Brain microvascular endothelial cell (primary cell): ENCODE measurements at regions not wholly inside any gene's neighbourhood (a gene's known extent, or its start where the extent isn't known, plus 50 kb on each side); places are given as distances from the start of the nearest gene placed in this dataset.

Source experiments
- DNase-seq: peaks from one replicate; pipeline ENCODE4 v3.0.0-alpha.2; 2020
- H3K27ac ChIP-seq: fragments of 250-450 bp; sonication (Bioruptor Pico); 2 replicates; pipeline ENCODE4 v1.5.1; 2020; ENCODE audit warnings: mild to moderate bottlenecking, moderate library complexity
- H3K27me3 ChIP-seq: fragments of 250-450 bp; sonication (Bioruptor Pico); replicated peaks from 2 replicates; pipeline ENCODE4 v1.5.1; 2020; ENCODE audit warnings: mild to moderate bottlenecking
- H3K36me3 ChIP-seq: fragments of 250-450 bp; sonication (Bioruptor Pico); replicated peaks from 2 replicates; pipeline ENCODE4 v1.5.1; 2020; ENCODE audit warnings: mild to moderate bottlenecking
- H3K4me3 ChIP-seq: 2 replicates; pipeline ENCODE4 v1.5.1; 2011; ENCODE audit warnings: low read depth, mild to moderate bottlenecking, control low read depth, low read length, moderate library complexity
- in situ Hi-C: cut with HindIII; loops from 2 replicates; pipeline ENCODE4 v1.10.0; 2017; ENCODE audit warnings: low sequenced_read_pairs, low pct_ligation_motif_present
- TF ChIP-seq, protein P1 (sequence below): IDR thresholded peaks from 2 replicates; pipeline ENCODE4 v1.5.1; 2011; ENCODE audit warnings: low read depth, mild to moderate bottlenecking, moderate library complexity, low read length, control low read depth, inconsistent platforms; ENCODE audit errors: missing control alignments

DNA sequence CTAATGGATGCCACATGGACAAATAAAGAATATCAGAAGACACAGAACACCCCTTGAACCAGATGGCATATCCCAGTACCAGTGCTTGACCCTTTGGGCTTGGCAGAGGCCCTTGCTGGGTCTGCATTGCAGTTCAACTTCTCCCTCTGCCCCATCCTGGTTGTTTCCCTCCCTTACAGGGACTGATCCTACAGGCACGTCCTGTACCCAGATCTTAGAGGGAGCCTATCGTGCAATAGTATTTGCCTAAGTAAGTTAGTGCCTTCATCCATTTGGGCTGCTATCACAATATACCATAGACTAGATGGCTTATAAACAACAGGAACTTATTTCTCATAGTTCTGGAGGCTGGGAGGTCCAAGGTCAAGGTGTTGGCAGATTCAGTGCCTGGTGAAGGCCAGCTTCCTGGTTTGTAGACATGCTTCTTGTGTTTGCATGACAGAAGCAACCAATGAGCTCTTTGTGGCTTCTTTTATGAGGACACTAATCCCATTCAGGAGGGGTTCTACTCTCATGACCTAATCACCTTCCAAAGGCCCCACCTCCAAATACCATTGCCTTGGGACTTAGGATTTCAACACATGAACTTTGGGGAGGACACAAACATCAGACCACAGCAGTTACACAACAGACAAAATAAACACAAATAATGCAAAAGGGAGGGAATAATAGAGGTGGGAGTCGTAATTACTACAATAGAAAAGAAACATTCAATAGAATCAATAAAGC is 146.5 kb upstream of the MSX1 start:
- H3K36me3 ChIP-seq: no peaks in the 10 kb centered on the region
- H3K27ac ChIP-seq: no peak overlapping the region
- no peak for DNase-seq
- no peaks in the 10 kb centered on the region for H3K27me3 ChIP-seq
- TF ChIP-seq, protein P1, sequence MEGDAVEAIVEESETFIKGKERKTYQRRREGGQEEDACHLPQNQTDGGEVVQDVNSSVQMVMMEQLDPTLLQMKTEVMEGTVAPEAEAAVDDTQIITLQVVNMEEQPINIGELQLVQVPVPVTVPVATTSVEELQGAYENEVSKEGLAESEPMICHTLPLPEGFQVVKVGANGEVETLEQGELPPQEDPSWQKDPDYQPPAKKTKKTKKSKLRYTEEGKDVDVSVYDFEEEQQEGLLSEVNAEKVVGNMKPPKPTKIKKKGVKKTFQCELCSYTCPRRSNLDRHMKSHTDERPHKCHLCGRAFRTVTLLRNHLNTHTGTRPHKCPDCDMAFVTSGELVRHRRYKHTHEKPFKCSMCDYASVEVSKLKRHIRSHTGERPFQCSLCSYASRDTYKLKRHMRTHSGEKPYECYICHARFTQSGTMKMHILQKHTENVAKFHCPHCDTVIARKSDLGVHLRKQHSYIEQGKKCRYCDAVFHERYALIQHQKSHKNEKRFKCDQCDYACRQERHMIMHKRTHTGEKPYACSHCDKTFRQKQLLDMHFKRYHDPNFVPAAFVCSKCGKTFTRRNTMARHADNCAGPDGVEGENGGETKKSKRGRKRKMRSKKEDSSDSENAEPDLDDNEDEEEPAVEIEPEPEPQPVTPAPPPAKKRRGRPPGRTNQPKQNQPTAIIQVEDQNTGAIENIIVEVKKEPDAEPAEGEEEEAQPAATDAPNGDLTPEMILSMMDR: no peak
- in situ Hi-C loops: no loop called here
- H3K4me3 ChIP-seq: no peak overlapping the region

- DNase-seq: no peak
- H3K4me3 ChIP-seq: no peak overlapping the region
- H3K36me3 ChIP-seq: no peaks in the 10 kb centered on the region
- in situ Hi-C loops: no loop called here
- TF ChIP-seq, protein P1: no peak
- no peak overlapping the region for H3K27ac ChIP-seq
- H3K27me3 ChIP-seq: no peaks in the 10 kb centered on the region
These were observed 147.6 kb upstream of the MSX1 start for GRCh38 chr4:4711902-4712301.

GRCh38 chr4:4709736-4710135 is 149.7 kb upstream of the MSX1 start:
- H3K27ac ChIP-seq: no peak overlapping the region
- in situ Hi-C loops: no loop called here
- TF ChIP-seq, protein P1: no peak

GRCh38 chr4:4704267-4704666 is 155.2 kb upstream of the MSX1 start:
- in situ Hi-C loops: no loop called here
- no peak overlapping the region for H3K4me3 ChIP-seq
- H3K36me3 ChIP-seq: no peaks in the 10 kb centered on the region
- TF ChIP-seq, protein P1: no peak
- DNase-seq: no peak
- no peak overlapping the region for H3K27ac ChIP-seq
- peaks cover 3% of the 10 kb centered on the region for H3K27me3 ChIP-seq

More at GRCh38 chr4:4709736-4710135, 149.7 kb upstream of the MSX1 start:
- DNase-seq: no peak
- Histone ChIP-seq H3K27me3 (no peaks in the 10 kb centered on the region), H3K36me3 (no peaks in the 10 kb centered on the region), H3K4me3 (no peak overlapping the region)

DNA sequence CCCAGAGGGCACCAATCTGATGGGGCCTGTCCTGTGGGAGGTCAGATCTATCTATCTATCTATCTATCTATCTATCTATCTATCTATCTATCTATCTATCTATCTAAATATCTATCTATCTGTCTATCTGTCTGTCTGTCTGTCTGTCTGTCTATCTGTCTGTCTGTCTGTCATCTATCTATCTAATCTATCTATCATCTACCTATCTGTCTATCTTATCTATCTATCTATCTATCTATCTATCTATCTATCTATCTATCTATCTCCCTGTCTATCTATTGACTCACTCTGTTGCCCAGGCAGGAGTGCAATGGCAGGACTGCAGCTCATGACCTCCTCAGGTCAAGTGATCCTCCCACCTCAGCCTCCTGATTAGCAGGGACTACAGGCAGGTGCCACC is 155.7 kb upstream of the STX18 start:
- TF ChIP-seq, protein P1: no peak
- in situ Hi-C loops: no loop called here
- Histone ChIP-seq H3K27me3 (peaks cover 3% of the 10 kb centered on the region), H3K36me3 (no peaks in the 10 kb centered on the region), H3K27ac (no peak overlapping the region), H3K4me3 (no peak overlapping the region)
- DNase-seq: no peak

DNA sequence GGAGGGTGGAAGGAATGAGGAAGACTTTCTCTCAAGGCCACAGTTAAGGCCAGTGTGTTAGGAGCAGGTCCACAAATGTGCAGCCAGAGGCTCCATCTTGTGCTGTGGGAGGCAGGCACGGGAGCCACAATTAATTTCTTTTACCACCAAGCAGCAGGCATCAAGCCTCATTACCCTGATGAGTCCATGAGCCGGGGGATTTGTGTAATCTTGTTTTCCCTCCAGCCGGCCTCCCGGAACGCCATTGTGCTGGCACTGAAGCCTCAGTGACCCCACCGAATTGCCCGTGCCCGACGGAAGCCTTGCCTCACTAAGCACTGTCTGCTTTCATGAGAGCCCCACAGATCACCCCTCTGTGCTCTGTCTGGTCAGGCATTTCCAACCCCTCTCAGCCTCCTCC is 154.7 kb upstream of the STX18 start:
- no peak overlapping the region for H3K4me3 ChIP-seq
- no peaks in the 10 kb centered on the region for H3K27me3 ChIP-seq
- in situ Hi-C loops: no loop called here
- no peaks in the 10 kb centered on the region for H3K36me3 ChIP-seq
- no peak for DNase-seq
- TF ChIP-seq, protein P1: no peak
- no peak overlapping the region for H3K27ac ChIP-seq
